ENCODE measurements at regions not wholly inside any gene's neighbourhood (a gene's known extent, or its start where the extent isn't known, plus 50 kb on each side); places are given as distances from the start of the nearest gene placed in this dataset.

- TF ChIP-seq THAP9 (CRISPR knock-in tag; IDR thresholded peaks at IDR 0.05; ENCODE audit: borderline replicate concordance) (no peak), ZNF234 (CRISPR knock-in tag; conservative IDR thresholded peaks at IDR 0.05) (no peak), GPN1 (CRISPR knock-in tag; IDR thresholded peaks at IDR 0.05; ENCODE audit: borderline replicate concordance) (no peak), DR1 (CRISPR knock-in tag; IDR thresholded peaks at IDR 0.05) (no peak), GABPB1 (CRISPR knock-in tag; IDR thresholded peaks at IDR 0.05) (no peak), ZC3H13 (CRISPR knock-in tag; IDR thresholded peaks at IDR 0.05) (no peak), ZBTB3 (CRISPR knock-in tag; IDR thresholded peaks at IDR 0.05; ENCODE audit: borderline replicate concordance, low read depth) (no peak), MYNN (CRISPR knock-in tag; IDR thresholded peaks at IDR 0.05; ENCODE audit: low read depth) (no peak)
These were observed 317.9 kb downstream of the CTTN start (continued) for GRCh38 chr11:70716216-70716615.

- 95% methylated on average over 27 of the region's 32 CpGs for WGBS (ENCODE audit: low lambda C conversion rate)
- no peak for TF ChIP-seq ZNF530 (CRISPR knock-in tag; IDR thresholded peaks at IDR 0.05; ENCODE audit: low read depth)
- no peak for TF ChIP-seq HCFC1 (IDR thresholded peaks at IDR 0.05; ENCODE audit: low read depth, low read length)
- no peak for TF ChIP-seq KAT2B (IDR thresholded peaks at IDR 0.05; ENCODE audit: borderline replicate concordance, low read depth, low read length)
- TF ChIP-seq ETV5 (CRISPR knock-in tag; IDR thresholded peaks at IDR 0.05; ENCODE audit: borderline replicate concordance) = no peak
- TF ChIP-seq E2F5 (CRISPR knock-in tag; conservative IDR thresholded peaks at IDR 0.05) = no peak
- no peak for TF ChIP-seq JUND (CRISPR knock-in tag; IDR thresholded peaks at IDR 0.05)
- TF ChIP-seq REXO4 (CRISPR knock-in tag; IDR thresholded peaks at IDR 0.05; ENCODE audit: borderline replicate concordance) = no peak
- TF ChIP-seq PRDM4 (CRISPR knock-in tag; IDR thresholded peaks at IDR 0.05; ENCODE audit: borderline replicate concordance) = no peak
- no peak for TF ChIP-seq POLR2AphosphoS5 (IDR thresholded peaks at IDR 0.05; ENCODE audit: low read depth, low read length)
- TF ChIP-seq ZNF556 (CRISPR knock-in tag; IDR thresholded peaks at IDR 0.05; ENCODE audit: borderline replicate concordance) = no peak
These were observed 318.9 kb downstream of the CTTN start for GRCh38 chr11:70716986-70717775.

More at GRCh38 chr11:70716986-70717775, 318.9 kb downstream of the CTTN start:
- H3K4me3 ChIP-seq (replicated peaks in 1 of 3; ENCODE audit: insufficient read depth in 1 of 3, low read depth in 2 of 3, low read length in 3 of 3) = no peak overlapping the region
- no peak overlapping the region for H3K4me2 ChIP-seq (ENCODE audit: low read depth, low read length)
- peaks cover 8 to 20% of the 10 kb centered on the region in 2 experiments; a peak in 4 of 5 replicates for H3K36me3 ChIP-seq (replicated peaks in 1 of 2; ENCODE audit: control insufficient read depth in 1 of 2, insufficient read depth in 2 of 2, low read length in 2 of 2)
- FAIRE-seq (no peak), ATAC-seq (no peak), DNase-seq (ENCODE audit: low spot score) (no peak)
- in situ Hi-C loops (cut with HindIII; ENCODE audit: extremely low pct_ligation_motif_present, low pct_unique_long_range_greater_than_20kb) = no loop called here
- no peaks in the 10 kb centered on the region for H4K20me1 ChIP-seq (ENCODE audit: insufficient read depth, low read length)
- no peaks in the 10 kb centered on the region for H3K27me3 ChIP-seq (ENCODE audit: control insufficient read depth in 1 of 2, insufficient read depth in 2 of 2, low read length in 2 of 2)
- H3K79me2 ChIP-seq (ENCODE audit: insufficient read depth, low read length) = no peaks in the 10 kb centered on the region
- no peaks in the 10 kb centered on the region for H3K9me3 ChIP-seq (ENCODE audit: low read length)
- H3K27ac ChIP-seq (ENCODE audit: extremely low read length, insufficient read depth, low read length) = no peak overlapping the region
- no peak overlapping the region for H3K9ac ChIP-seq (ENCODE audit: insufficient read depth, low read depth, low read length)
- intact Hi-C loops (cut with micrococcal nuclease; ENCODE audit: unreplicated experiment) = no loop called here
- POLR2A ChIA-PET = no interaction called here
- H3K4me1 ChIP-seq (ENCODE audit: insufficient read depth, low read length) = no peaks in the 10 kb centered on the region
- CTCF ChIA-PET (ENCODE audit: low intra/inter-chr PET ratio, low total read pairs) = no interaction called here
- no peak overlapping the region for H2AFZ ChIP-seq (ENCODE audit: low read length)
- no TSS peak for BruUV-seq (replicated peaks)
